Sigmoid colon (tissue), 4 donors: ENCODE measurements at regions not wholly inside any gene's neighbourhood (a gene's known extent, or its start where the extent isn't known, plus 50 kb on each side); places are given as distances from the start of the nearest gene placed in this dataset.

Experiments used
- CTCF ChIP-seq, 4 experiments: fragments of 450-650 bp in 3 of 4; fragments of 200-600 bp in 1 of 4; IDR thresholded peaks; one replicate each; pipeline ENCODE4 v1.5.1; 2016 to 2019; ENCODE audit warnings: antibody characterized with exemption in 4 of 4, mild to moderate bottlenecking in 3 of 4, moderate library complexity in 2 of 4
- EP300 ChIP-seq, 4 donors: sonication (generic); formaldehyde crosslinking; IDR thresholded peaks; one replicate each; pipeline ENCODE4 v1.6.1; 2017; ENCODE audit warnings: antibody characterized with exemption in 4 of 4

GRCh38 chr1:25111706-25112105 lies 120.6 kb downstream of the SYF2 start:
- TF ChIP-seq CTCF (IDR thresholded peaks at IDR 0.05): no peak
- no peak for TF ChIP-seq EP300 (IDR thresholded peaks at IDR 0.05)
